Liver (tissue), 7 donors: ENCODE measurements at regions not wholly inside any gene's neighbourhood (a gene's known extent, or its start where the extent isn't known, plus 50 kb on each side); places are given as distances from the start of the nearest gene placed in this dataset.

ENCODE experiments used
- DNase-seq: peaks from one replicate; pipeline ENCODE4 v3.0.0-alpha.2; 2017; ENCODE audit warnings: low spot score
- H3K27ac ChIP-seq, 2 donors: one replicate each; pipeline ENCODE4 v1.7.0; 2013; ENCODE audit warnings: inconsistent platforms in 2 of 2, low read length in 2 of 2, control low read depth in 1 of 2, low read depth in 1 of 2, mild to moderate bottlenecking in 1 of 2
- H3K27me3 ChIP-seq, 4 donors: one replicate each; pipeline versions ENCODE4 v1.6.1 to v1.7.0; 2013; ENCODE audit warnings: low read length in 3 of 4, inconsistent platforms in 1 of 4, mild to moderate bottlenecking in 1 of 4, moderate library complexity in 1 of 4; ENCODE audit not compliant: control insufficient read depth in 4 of 4, insufficient read depth in 4 of 4
- H3K36me3 ChIP-seq, 4 donors: one replicate each; pipeline versions ENCODE4 v1.6.1 to v1.7.0; 2013; ENCODE audit warnings: low read length in 3 of 4, mild to moderate bottlenecking in 3 of 4, low read depth in 1 of 4, moderate library complexity in 1 of 4; ENCODE audit not compliant: control insufficient read depth in 4 of 4, insufficient read depth in 3 of 4
- H3K4me1 ChIP-seq, 4 donors: one replicate each; pipeline versions ENCODE4 v1.6.1 to v1.7.0; 2013; ENCODE audit warnings: low read length in 3 of 4, mild to moderate bottlenecking in 3 of 4, moderate library complexity in 1 of 4; ENCODE audit not compliant: control insufficient read depth in 4 of 4, insufficient read depth in 4 of 4
- H3K4me3 ChIP-seq, 3 donors: one replicate each; pipeline versions ENCODE4 v1.6.1 to v1.7.0; 2013; ENCODE audit warnings: low read length in 3 of 3, control low read depth in 1 of 3, low read depth in 1 of 3, mild to moderate bottlenecking in 1 of 3
- H3K9ac ChIP-seq, 2 donors: one replicate each; pipeline ENCODE4 v1.7.0; 2013; ENCODE audit warnings: low read length in 2 of 2, mild to moderate bottlenecking in 2 of 2, moderate library complexity in 2 of 2, control low read depth in 1 of 2, low read depth in 1 of 2
- H3K9me3 ChIP-seq, 4 donors: one replicate each; pipeline versions ENCODE4 v1.6.1 to v1.7.0; 2013; ENCODE audit warnings: low read length in 3 of 4; ENCODE audit not compliant: control insufficient read depth in 4 of 4
- ATF3 ChIP-seq: IDR thresholded peaks from 2 replicates; pipeline ENCODE4 v1.6.1; 2016; ENCODE audit warnings: antibody characterized with exemption
- EGR1 ChIP-seq, 2 donors: IDR thresholded peaks; 2 replicates each; pipeline ENCODE4 v1.6.1; 2016 to 2018; ENCODE audit warnings: antibody characterized with exemption in 2 of 2, low read depth in 2 of 2
- FOXA2 ChIP-seq: IDR thresholded peaks from 2 replicates; pipeline ENCODE4 v1.6.1; 2016; ENCODE audit warnings: antibody characterized with exemption
- GABPA ChIP-seq, 2 donors: IDR thresholded peaks in 1 of 2; conservative IDR thresholded peaks in 1 of 2; 2 replicates each; pipeline ENCODE4 v1.6.1; 2016; ENCODE audit warnings: antibody characterized with exemption in 2 of 2, mild to moderate bottlenecking in 1 of 2, moderate library complexity in 1 of 2
- HNF4G ChIP-seq: IDR thresholded peaks from 2 replicates; pipeline ENCODE4 v1.6.1; 2016; ENCODE audit warnings: antibody characterized with exemption
- JUND ChIP-seq, 2 donors: IDR thresholded peaks; 2 replicates each; pipeline ENCODE4 v1.6.1; 2016; ENCODE audit warnings: antibody characterized with exemption in 2 of 2
- NR2F2 ChIP-seq: IDR thresholded peaks from 2 replicates; pipeline ENCODE4 v1.6.1; 2016; ENCODE audit warnings: antibody characterized with exemption
- REST ChIP-seq: IDR thresholded peaks from 2 replicates; pipeline ENCODE4 v1.6.1; 2016; ENCODE audit warnings: antibody characterized with exemption, mild to moderate bottlenecking
- RXRA ChIP-seq, 2 donors: IDR thresholded peaks; 2 replicates each; pipeline ENCODE4 v1.6.1; 2017 to 2018; ENCODE audit warnings: antibody characterized with exemption in 2 of 2, mild to moderate bottlenecking in 1 of 2
- SP1 ChIP-seq: IDR thresholded peaks from 2 replicates; pipeline ENCODE4 v1.6.1; 2018; ENCODE audit warnings: antibody characterized with exemption, mild to moderate bottlenecking
- YY1 ChIP-seq: IDR thresholded peaks from 2 replicates; pipeline ENCODE4 v1.6.1; 2016; ENCODE audit warnings: antibody characterized with exemption, mild to moderate bottlenecking
- ZBTB33 ChIP-seq: IDR thresholded peaks from 2 replicates; pipeline ENCODE4 v1.6.1; 2016; ENCODE audit warnings: antibody characterized with exemption
- WGBS: extraction: QIAGEN DNeasy Blood & Tissue Kit; methylation state at CpG from one replicate; pipeline ENCODE4 v1.1.7; 2013; 5-methylcytosine and 5-hydroxymethylcytosine counted together
- donor health status: healthy.
- donor health status: healthy.
- donor health status: healthy.
- donor health status: healthy.

GRCh38 chr14:94936401-94936892, 166.5 kb upstream of the GSC start:
- H3K4me3 ChIP-seq: no peak overlapping the region
- H3K27me3 ChIP-seq: peaks cover 0 to 5% (median 0%) of the 10 kb centered on the region in 4 donors
- no peak overlapping the region for H3K27ac ChIP-seq
- TF ChIP-seq YY1: no peak
- no peak for TF ChIP-seq HNF4G
- TF ChIP-seq ZBTB33: no peak
- TF ChIP-seq SP1: no peak
- no peak for TF ChIP-seq GABPA (IDR thresholded peaks at IDR 0.05 in 1 of 2, conservative IDR thresholded peaks at IDR 0.05 in 1 of 2)
- no peak for TF ChIP-seq REST
- TF ChIP-seq FOXA2: no peak
- TF ChIP-seq JUND (IDR thresholded peaks at IDR 0.05): no peak
- no peak for TF ChIP-seq RXRA (IDR thresholded peaks at IDR 0.05)
- TF ChIP-seq EGR1 (IDR thresholded peaks at IDR 0.05; ENCODE audit: low read depth in 2 of 2): no peak
- H3K9me3 ChIP-seq: no peaks in the 10 kb centered on the region
- 84% methylated on average over 26 of the region's 26 CpGs for WGBS
- no peak for DNase-seq
- H3K36me3 ChIP-seq: no peaks in the 10 kb centered on the region
- H3K9ac ChIP-seq: no peak overlapping the region
- no peaks in the 10 kb centered on the region for H3K4me1 ChIP-seq

GRCh38 chr14:94935706-94936300, 165.9 kb upstream of the GSC start:
- Histone ChIP-seq H3K4me3 (no peak overlapping the region), H3K36me3 (no peaks in the 10 kb centered on the region), H3K9me3 (no peaks in the 10 kb centered on the region), H3K9ac (no peak overlapping the region), H3K27ac (no peak overlapping the region), H3K4me1 (no peaks in the 10 kb centered on the region), H3K27me3 (peaks cover 0 to 5% (median 0%) of the 10 kb centered on the region in 4 donors)
- 76% methylated on average over 13 of the region's 13 CpGs for WGBS
- no peak for DNase-seq
- TF ChIP-seq SP1 (no peak), HNF4G (no peak), ZBTB33 (no peak), NR2F2 (no peak), EGR1 (IDR thresholded peaks at IDR 0.05; ENCODE audit: low read depth in 2 of 2) (no peak), YY1 (no peak), ATF3 (no peak), FOXA2 (no peak)
